GM18867 (cell line): ENCODE measurements at regions not wholly inside any gene's neighbourhood (a gene's known extent, or its start where the extent isn't known, plus 50 kb on each side); places are given as distances from the start of the nearest gene placed in this dataset.
"Not testable (repeated sequence)": the region's sequence is repeated elsewhere in the genome, so short reads cannot be mapped to it uniquely, and the experiment has no call there.

Experiments used
- ATAC-seq: cut with Tn5 transposase; IDR thresholded peaks from one replicate; pipeline ENCODE4 v1.9.1; 2021; ENCODE audit warnings: mild to moderate bottlenecking, moderate library complexity; ENCODE audit not compliant: unreplicated experiment

- ATAC-seq: no peak
Observed at GRCh38 chr5:167290478-167290877, 1001.0 kb upstream of the WWC1 start.

- no peak for ATAC-seq
Observed at GRCh38 chr5:167294882-167295680, 996.4 kb upstream of the WWC1 start.

GRCh38 chr5:167295681-167296005 is 995.8 kb upstream of the WWC1 start:
- ATAC-seq: no peak

- ATAC-seq: no peak
Observed at GRCh38 chr5:167296066-167296465, 995.4 kb upstream of the WWC1 start.

GRCh38 chr5:167296661-167297060 is 994.8 kb upstream of the WWC1 start:
- ATAC-seq: no peak

GRCh38 chr5:167299861-167300260 is 991.6 kb upstream of the WWC1 start:
- not testable (repeated sequence) for ATAC-seq

- no peak for ATAC-seq
Observed at GRCh38 chr5:167303582-167303981, 987.9 kb upstream of the WWC1 start.

GRCh38 chr5:167304834-167305469 is 986.5 kb upstream of the WWC1 start:
- no peak for ATAC-seq

- no peak for ATAC-seq
Observed at GRCh38 chr5:167305591-167306213, 985.7 kb upstream of the WWC1 start.

- no peak for ATAC-seq
Observed at GRCh38 chr5:167307042-167307441, 984.4 kb upstream of the WWC1 start.

GRCh38 chr5:167308466-167308865 is 983.0 kb upstream of the WWC1 start:
- ATAC-seq: no peak

GRCh38 chr5:167309941-167310517 is 981.4 kb upstream of the WWC1 start:
- no peak for ATAC-seq

- no peak for ATAC-seq
Observed at GRCh38 chr5:167311340-167311739, 980.1 kb upstream of the WWC1 start.

GRCh38 chr5:167312225-167312624 is 979.2 kb upstream of the WWC1 start:
- ATAC-seq: no peak

- no peak for ATAC-seq
Observed at GRCh38 chr5:167315762-167316161, 975.7 kb upstream of the WWC1 start.

GRCh38 chr5:167317884-167318283 is 973.6 kb upstream of the WWC1 start:
- no peak for ATAC-seq

GRCh38 chr5:167319243-167319642 is 972.2 kb upstream of the WWC1 start:
- ATAC-seq: no peak

GRCh38 chr5:167320019-167320418 is 971.4 kb upstream of the WWC1 start:
- no peak for ATAC-seq

GRCh38 chr5:167332309-167332708 is 959.1 kb upstream of the WWC1 start:
- no peak for ATAC-seq

- no peak for ATAC-seq
Observed at GRCh38 chr5:167336161-167336560, 955.3 kb upstream of the WWC1 start.

- no peak for ATAC-seq
Observed at GRCh38 chr5:167339205-167339604, 952.2 kb upstream of the WWC1 start.

GRCh38 chr5:167346461-167346860 is 945.0 kb upstream of the WWC1 start:
- ATAC-seq: no peak
